ENCODE measurements at regions not wholly inside any gene's neighbourhood (a gene's known extent, or its start where the extent isn't known, plus 50 kb on each side); places are given as distances from the start of the nearest gene placed in this dataset.

DNA sequence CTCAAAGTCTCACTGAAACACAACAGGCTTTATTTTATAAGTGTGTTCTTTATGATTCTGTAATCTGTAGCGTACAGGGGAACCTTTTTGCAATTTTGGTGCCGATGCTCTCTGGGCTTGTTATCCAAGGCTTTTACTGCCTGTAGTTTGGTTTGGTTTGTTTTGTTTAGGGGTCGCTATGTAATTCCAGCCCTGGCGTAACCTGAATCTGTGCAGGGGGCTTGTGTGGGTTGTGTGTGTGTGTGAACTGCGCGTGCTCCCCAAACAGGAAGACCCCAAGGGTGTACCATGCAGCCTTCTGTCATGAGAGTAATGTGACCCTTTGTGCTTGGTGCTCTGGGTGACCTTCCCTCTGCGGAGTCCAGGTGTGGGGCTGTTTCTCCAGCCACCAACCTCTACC is 92.1 kb upstream of the CLDN14 start:
- H3K36me3 ChIP-seq (ENCODE audit: low read depth) = no peaks in the 10 kb centered on the region
- intact Hi-C loops (cut with DNase I, micrococcal nuclease) = no loop called here
- no peaks in the 10 kb centered on the region for H3K9me3 ChIP-seq
- no peak for ATAC-seq
- no peaks in the 10 kb centered on the region for H3K4me1 ChIP-seq (ENCODE audit: low read depth)
- no peak for DNase-seq
- H3K4me3 ChIP-seq = no peak overlapping the region
- TF ChIP-seq, protein P1, sequence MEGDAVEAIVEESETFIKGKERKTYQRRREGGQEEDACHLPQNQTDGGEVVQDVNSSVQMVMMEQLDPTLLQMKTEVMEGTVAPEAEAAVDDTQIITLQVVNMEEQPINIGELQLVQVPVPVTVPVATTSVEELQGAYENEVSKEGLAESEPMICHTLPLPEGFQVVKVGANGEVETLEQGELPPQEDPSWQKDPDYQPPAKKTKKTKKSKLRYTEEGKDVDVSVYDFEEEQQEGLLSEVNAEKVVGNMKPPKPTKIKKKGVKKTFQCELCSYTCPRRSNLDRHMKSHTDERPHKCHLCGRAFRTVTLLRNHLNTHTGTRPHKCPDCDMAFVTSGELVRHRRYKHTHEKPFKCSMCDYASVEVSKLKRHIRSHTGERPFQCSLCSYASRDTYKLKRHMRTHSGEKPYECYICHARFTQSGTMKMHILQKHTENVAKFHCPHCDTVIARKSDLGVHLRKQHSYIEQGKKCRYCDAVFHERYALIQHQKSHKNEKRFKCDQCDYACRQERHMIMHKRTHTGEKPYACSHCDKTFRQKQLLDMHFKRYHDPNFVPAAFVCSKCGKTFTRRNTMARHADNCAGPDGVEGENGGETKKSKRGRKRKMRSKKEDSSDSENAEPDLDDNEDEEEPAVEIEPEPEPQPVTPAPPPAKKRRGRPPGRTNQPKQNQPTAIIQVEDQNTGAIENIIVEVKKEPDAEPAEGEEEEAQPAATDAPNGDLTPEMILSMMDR (IDR thresholded peaks at IDR 0.05) = no peak

DNA sequence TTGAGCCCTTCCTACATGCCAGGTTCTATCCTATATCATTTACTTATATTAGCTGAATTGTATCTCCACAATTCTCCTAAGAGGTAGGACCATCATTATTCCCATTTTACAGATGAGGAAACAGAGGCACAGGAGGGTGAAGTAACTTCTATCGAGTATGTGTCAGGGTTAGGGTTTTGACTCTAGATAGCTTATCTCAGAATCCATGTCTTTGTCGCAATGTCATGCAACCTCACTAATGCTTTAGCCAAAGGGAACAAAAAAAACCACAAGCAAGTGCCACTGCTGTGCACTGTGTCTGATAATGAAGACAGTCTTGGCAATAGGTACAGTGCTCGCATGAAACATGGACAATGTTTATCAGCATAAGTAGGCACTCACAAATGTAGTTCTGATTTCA is 95.4 kb upstream of the CLDN14 start:
- no peaks in the 10 kb centered on the region for H3K36me3 ChIP-seq (ENCODE audit: low read depth)
- H3K4me3 ChIP-seq = no peak overlapping the region
- no peaks in the 10 kb centered on the region for H3K9me3 ChIP-seq
- DNase-seq (no peak), ATAC-seq (no peak)
- TF ChIP-seq, protein P1 (IDR thresholded peaks at IDR 0.05) = no peak
- H3K4me1 ChIP-seq (ENCODE audit: low read depth) = no peaks in the 10 kb centered on the region
- intact Hi-C loops (cut with DNase I, micrococcal nuclease) = no loop called here

DNA sequence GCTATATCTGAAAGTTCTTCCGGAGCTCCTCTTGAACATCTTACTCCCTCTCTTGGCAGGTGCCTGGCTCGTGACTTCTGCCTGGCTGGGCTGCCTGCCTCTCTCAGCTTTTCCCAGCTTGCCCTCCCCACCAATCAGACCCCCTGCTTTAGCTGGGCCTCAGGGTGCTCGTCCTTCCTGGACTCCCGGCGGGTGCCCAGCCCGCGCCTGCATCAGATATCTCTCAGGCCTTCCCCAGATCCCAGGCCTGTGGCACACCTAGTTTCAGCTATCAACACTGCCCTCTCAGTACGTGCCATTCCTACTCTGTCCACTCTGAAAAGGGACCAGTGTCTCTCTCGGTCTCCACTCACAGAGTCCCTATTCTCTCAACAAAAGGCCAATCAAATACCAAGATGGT is 96.5 kb upstream of the CLDN14 start:
- DNase-seq = no peak
- TF ChIP-seq, protein P1 (IDR thresholded peaks at IDR 0.05) = no peak
- no peaks in the 10 kb centered on the region for H3K9me3 ChIP-seq
- no peaks in the 10 kb centered on the region for H3K36me3 ChIP-seq (ENCODE audit: low read depth)
- H3K4me3 ChIP-seq = no peak overlapping the region
- no peaks in the 10 kb centered on the region for H3K4me1 ChIP-seq (ENCODE audit: low read depth)
- intact Hi-C loops (cut with DNase I, micrococcal nuclease) = no loop called here
- ATAC-seq = no peak

DNA sequence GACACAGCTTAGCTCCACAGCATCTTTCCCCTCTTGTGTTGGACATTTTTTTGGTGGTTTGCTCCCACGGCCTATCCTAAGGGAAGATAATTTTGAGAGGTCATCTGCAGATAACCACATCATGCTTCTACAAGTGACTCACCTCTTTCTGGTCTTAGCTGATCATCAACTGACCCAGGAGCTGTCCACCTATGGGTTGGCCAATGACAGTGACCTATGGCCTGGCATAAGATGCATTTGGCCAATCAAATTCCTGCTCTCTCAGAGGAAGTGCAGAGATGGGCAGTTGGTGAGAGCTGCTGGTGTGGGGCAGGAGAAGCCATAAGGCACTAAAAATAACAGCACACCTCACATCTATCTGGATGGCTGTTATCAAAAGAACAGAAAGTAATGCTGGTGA is 100.0 kb upstream of the CLDN14 start:
- intact Hi-C loops (cut with DNase I, micrococcal nuclease) = no loop called here
- Histone ChIP-seq H3K4me3 (no peak overlapping the region), H3K4me1 (ENCODE audit: low read depth) (no peaks in the 10 kb centered on the region), H3K9me3 (no peaks in the 10 kb centered on the region), H3K36me3 (ENCODE audit: low read depth) (no peaks in the 10 kb centered on the region)
- no peak for DNase-seq
- TF ChIP-seq, protein P1 (IDR thresholded peaks at IDR 0.05) = no peak
- no peak for ATAC-seq

DNA sequence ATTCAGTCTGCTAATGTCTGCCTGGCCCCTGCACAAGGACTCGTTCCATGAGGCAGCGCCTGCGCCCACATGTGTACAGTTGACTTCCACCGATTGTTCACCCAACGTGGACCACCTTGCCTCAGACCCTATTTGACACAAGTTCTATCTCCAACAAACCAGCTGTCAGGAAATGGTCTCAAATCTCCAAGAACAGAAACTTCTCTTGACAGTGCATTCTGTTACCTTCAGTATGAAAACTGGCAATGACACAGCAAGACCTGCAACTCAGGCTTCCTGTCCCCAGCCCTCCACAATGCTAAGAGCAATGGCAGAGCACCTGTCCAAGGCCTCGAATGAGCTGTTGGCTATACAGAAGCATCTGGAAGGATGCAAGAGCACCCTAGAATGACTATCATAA is 102.3 kb upstream of the CLDN14 start:
- no peak overlapping the region for H3K4me3 ChIP-seq
- DNase-seq = no peak
- H3K9me3 ChIP-seq = no peaks in the 10 kb centered on the region
- TF ChIP-seq, protein P1 (IDR thresholded peaks at IDR 0.05) = no peak
- no peaks in the 10 kb centered on the region for H3K4me1 ChIP-seq (ENCODE audit: low read depth)
- no peak for ATAC-seq
- no peaks in the 10 kb centered on the region for H3K36me3 ChIP-seq (ENCODE audit: low read depth)
- intact Hi-C loops (cut with DNase I, micrococcal nuclease) = no loop called here

DNA sequence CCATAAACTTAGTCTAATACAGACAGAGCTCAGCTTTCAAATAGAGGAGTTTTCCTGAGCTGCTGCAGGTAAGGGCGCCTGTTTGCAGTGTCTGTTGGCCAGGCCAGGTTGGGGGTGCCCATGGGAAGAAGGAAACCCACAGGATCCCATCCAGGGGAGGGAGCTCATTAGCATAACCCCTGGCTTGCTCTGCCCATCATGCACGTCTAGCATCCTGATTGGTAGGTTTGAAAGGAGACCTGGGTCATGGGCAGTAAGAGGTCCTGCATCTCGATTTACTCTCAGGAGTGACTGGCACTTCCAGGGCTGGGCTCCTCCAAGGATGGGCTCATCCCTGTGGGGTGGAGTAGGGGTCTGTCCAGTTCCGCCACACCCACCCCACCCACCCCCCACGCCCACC is 103.7 kb upstream of the CLDN14 start:
- intact Hi-C loops (cut with DNase I, micrococcal nuclease) = no loop called here
- TF ChIP-seq, protein P1 (IDR thresholded peaks at IDR 0.05) = no peak
- DNase-seq = no peak
- Histone ChIP-seq H3K36me3 (ENCODE audit: low read depth) (no peaks in the 10 kb centered on the region), H3K4me1 (ENCODE audit: low read depth) (no peaks in the 10 kb centered on the region), H3K9me3 (no peaks in the 10 kb centered on the region), H3K4me3 (no peak overlapping the region)
- no peak for ATAC-seq
